ENCODE measurements at regions not wholly inside any gene's neighbourhood (a gene's known extent, or its start where the extent isn't known, plus 50 kb on each side); places are given as distances from the start of the nearest gene placed in this dataset.
A peak's percentile ranks its signal among the peaks of the same experiment; 100 is the strongest.

DNA sequence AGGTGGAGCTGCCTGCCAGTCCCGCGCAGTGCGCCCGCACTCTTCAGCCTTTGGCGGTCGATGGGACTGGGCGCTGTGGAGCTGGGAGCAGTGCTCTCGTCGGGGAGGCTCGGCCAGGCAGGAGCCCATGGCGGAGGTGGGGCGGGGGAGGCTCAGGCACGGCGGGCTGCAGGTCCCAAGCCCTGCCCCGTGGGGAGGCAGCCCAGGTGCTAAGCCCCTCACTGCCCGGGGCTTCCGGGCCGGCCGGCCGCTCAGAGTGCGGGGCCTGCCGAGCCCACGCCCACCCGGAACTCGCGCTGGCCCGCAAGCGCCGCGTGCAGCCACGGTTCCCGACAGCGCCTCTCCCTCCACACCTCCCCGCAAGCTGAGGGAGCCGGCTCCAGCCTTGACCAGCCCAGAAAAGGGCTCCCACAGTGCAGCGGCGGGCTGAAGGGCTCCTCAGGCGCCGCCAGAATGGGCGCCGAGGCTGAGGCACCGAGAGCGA lies 316.4 kb downstream of the RND3 start:
- H3K4me1 ChIP-seq (ENCODE audit: insufficient read depth, low read length) = peaks cover 28% of the 10 kb centered on the region
- no peak overlapping the region for H3K27ac ChIP-seq (ENCODE audit: low read depth, low read length)
- no peaks in the 10 kb centered on the region for H3K36me3 ChIP-seq (ENCODE audit: insufficient read depth, low read length)
- no peak overlapping the region for H3K4me3 ChIP-seq (ENCODE audit: low read depth in 1 of 2, low read length in 2 of 2)
- H3K9me3 ChIP-seq (ENCODE audit: low read length) = no peaks in the 10 kb centered on the region
- no peaks in the 10 kb centered on the region for H3K27me3 ChIP-seq (ENCODE audit: control insufficient read depth in 1 of 2, insufficient read depth in 2 of 2, low read length in 2 of 2)
- no peak overlapping the region for H3K9ac ChIP-seq (ENCODE audit: low read length)

DNA sequence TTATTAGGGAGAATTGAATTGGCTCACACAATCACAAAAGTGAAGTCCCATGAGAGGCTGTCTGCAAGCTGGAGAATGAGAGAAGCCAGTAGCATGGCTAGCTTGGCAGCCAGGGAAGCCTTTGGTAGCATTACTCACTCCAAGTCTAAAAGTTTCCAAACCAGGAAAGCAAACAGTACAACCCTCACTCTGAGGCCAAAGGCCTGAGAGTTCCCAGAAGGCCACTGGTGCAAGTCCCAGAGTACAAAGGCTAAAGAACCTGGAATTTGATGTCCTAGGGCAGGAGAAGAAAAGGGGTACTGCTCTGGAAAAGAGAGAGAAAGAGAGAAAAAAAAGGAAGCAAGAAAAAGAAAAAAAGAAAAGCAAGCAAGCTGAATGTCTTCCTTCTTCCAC lies 318.2 kb downstream of the RND3 start:
- Histone ChIP-seq H3K9ac (ENCODE audit: low read length) (no peak overlapping the region), H3K27ac (ENCODE audit: low read depth, low read length) (no peak overlapping the region), H3K9me3 (ENCODE audit: low read length) (no peaks in the 10 kb centered on the region), H3K36me3 (ENCODE audit: insufficient read depth, low read length) (no peaks in the 10 kb centered on the region), H3K4me3 (ENCODE audit: low read depth in 1 of 2, low read length in 2 of 2) (no peak overlapping the region), H3K4me1 (ENCODE audit: insufficient read depth, low read length) (peaks cover 39% of the 10 kb centered on the region), H3K27me3 (ENCODE audit: control insufficient read depth in 1 of 2, insufficient read depth in 2 of 2, low read length in 2 of 2) (no peaks in the 10 kb centered on the region)

DNA sequence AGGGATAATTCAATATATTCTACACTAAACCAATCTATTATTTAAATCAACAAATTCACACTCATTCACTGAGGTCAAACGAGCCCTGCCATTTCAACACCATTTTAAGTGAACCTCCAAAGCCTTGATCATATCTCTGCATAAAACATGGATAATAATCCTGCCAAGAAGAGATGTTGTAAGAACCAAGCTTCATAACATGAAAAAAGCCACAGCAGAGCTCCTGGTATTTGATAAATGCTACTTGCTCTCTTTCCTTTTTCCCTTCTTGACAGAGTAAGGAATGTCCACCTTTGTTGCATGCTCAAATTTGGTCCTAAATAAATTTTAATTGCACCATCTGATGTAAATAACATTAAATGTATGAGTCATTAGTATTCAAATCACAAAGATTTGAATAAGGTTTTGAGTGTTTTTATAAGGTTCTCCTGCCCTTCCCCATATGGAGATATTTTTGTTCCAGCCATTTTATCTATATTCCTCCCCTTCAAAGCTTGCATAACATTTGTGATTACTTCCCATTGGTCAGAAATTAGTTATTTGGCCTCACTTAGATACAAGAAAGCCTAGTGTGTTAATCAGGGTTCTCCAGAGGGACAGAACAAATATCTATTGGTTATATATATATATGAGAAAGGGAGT lies 318.8 kb downstream of the RND3 start:
- no peak overlapping the region for H3K9ac ChIP-seq (ENCODE audit: low read length)
- no peaks in the 10 kb centered on the region for H3K27me3 ChIP-seq (ENCODE audit: control insufficient read depth in 1 of 2, insufficient read depth in 2 of 2, low read length in 2 of 2)
- no peaks in the 10 kb centered on the region for H3K36me3 ChIP-seq (ENCODE audit: insufficient read depth, low read length)
- no peak overlapping the region for H3K4me3 ChIP-seq (ENCODE audit: low read depth in 1 of 2, low read length in 2 of 2)
- H3K4me1 ChIP-seq (ENCODE audit: insufficient read depth, low read length) = peaks cover 39% of the 10 kb centered on the region
- H3K9me3 ChIP-seq (ENCODE audit: low read length) = no peaks in the 10 kb centered on the region
- H3K27ac ChIP-seq (ENCODE audit: low read depth, low read length) = no peak overlapping the region

DNA sequence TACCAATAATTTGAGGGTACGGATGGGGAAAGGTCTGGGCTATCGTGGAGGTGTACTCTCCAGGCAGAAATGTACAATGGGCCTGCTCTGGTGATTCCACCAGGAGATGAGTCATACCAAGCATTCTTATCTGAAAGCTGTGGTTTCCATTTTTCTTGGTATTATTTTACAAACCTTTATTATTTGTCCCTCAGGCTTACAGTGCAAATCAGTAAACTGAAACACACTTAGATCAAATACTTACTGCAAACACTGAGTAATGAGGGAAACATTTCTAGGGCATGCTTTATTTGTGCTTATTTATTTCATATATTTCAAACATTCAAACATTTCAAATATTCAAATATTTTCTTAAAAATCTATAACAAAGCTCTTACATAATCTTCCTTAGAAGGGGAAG lies 319.8 kb downstream of the RND3 start:
- peaks cover 39% of the 10 kb centered on the region for H3K4me1 ChIP-seq (ENCODE audit: insufficient read depth, low read length)

DNA sequence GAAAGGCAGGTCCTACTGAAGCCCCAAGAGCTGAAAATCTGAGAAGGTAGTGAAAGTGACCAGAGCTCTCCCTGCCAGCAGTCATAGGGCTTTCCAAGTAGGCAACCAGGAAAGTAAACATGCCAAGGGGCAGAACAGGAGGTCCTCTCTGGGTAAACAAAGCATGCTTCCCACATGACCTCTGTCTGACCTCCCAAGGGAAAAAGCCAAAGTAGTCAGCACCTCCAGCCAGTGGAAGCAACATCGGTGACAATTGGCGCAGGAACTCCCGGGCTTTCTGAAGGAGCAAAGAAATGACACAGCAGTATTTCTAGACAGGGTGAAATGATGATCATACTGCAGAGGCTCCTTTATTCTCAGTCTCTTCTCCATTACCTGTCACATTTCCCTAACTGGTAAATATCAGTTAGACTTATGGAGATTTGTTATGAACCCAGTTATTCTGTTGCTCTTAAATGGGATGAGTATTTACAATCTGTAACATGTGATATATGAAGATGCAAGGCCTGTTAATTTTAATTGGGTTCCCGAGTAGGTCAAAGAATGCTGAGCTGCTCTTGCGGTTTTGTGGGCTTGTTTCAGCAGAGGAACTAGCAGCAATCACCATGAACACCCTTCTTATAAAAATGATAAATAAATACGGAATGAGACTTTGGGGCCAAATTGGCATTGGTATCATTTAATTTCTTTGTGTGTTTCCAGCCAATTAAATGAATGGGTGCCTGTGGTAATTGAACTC lies 321.0 kb downstream of the RND3 start:
- Histone ChIP-seq H3K27ac (ENCODE audit: low read depth, low read length) (peak overlapping the region; percentile 26), H3K36me3 (ENCODE audit: insufficient read depth, low read length) (no peaks in the 10 kb centered on the region), H3K4me1 (ENCODE audit: insufficient read depth, low read length) (peaks cover 39% of the 10 kb centered on the region), H3K27me3 (ENCODE audit: control insufficient read depth in 1 of 2, insufficient read depth in 2 of 2, low read length in 2 of 2) (no peaks in the 10 kb centered on the region), H3K4me3 (ENCODE audit: low read depth in 1 of 2, low read length in 2 of 2) (no peak overlapping the region), H3K9ac (ENCODE audit: low read length) (no peak overlapping the region), H3K9me3 (ENCODE audit: low read length) (no peaks in the 10 kb centered on the region)

More for the DNA sequence above, 319.8 kb downstream of the RND3 start:
- Histone ChIP-seq H3K27me3 (ENCODE audit: control insufficient read depth in 1 of 2, insufficient read depth in 2 of 2, low read length in 2 of 2) (no peaks in the 10 kb centered on the region), H3K27ac (ENCODE audit: low read depth, low read length) (no peak overlapping the region), H3K4me3 (ENCODE audit: low read depth in 1 of 2, low read length in 2 of 2) (no peak overlapping the region), H3K9me3 (ENCODE audit: low read length) (no peaks in the 10 kb centered on the region), H3K9ac (ENCODE audit: low read length) (no peak overlapping the region), H3K36me3 (ENCODE audit: insufficient read depth, low read length) (no peaks in the 10 kb centered on the region)

DNA sequence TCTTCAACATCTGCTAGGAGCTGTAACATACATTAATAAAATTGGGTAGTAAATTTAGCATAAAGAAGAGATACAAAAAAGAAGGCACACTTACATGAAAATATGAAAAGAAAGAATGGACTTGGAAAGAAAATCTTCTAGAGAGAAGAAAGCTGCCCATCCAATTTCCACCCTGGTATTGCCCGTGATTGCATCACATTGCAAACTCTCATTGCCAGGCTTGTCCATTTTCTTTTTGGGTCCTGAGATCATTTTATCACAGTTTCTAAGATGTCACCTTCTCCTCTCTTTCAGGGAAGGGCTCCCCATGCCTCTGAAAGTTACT lies 321.5 kb downstream of the RND3 start:
- peaks cover 39% of the 10 kb centered on the region for H3K4me1 ChIP-seq (ENCODE audit: insufficient read depth, low read length)
- no peak overlapping the region for H3K9ac ChIP-seq (ENCODE audit: low read length)
- peak overlapping the region; percentile 26 for H3K27ac ChIP-seq (ENCODE audit: low read depth, low read length)
- H3K9me3 ChIP-seq (ENCODE audit: low read length) = no peaks in the 10 kb centered on the region
- H3K27me3 ChIP-seq (ENCODE audit: control insufficient read depth in 1 of 2, insufficient read depth in 2 of 2, low read length in 2 of 2) = no peaks in the 10 kb centered on the region
- H3K4me3 ChIP-seq (ENCODE audit: low read depth in 1 of 2, low read length in 2 of 2) = no peak overlapping the region
- H3K36me3 ChIP-seq (ENCODE audit: insufficient read depth, low read length) = no peaks in the 10 kb centered on the region

DNA sequence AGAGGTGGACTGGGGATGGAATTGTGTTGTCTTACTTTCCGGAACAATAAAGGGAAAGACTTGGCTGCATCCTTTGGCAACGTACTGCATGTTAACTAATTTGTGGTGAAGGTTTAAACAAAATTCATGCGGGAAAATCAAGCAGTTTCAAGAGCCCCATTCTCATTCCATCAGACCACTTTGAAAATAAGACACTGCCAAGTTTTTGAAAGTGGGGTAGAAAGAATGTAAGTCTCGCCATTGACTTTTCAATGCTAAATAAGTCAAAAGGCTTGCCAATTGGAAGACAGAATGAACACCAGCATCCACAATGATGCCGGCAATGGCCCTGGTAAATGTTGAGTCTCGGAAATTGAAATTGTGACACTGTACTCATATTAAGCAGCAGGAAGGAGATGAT lies 322.0 kb downstream of the RND3 start:
- Histone ChIP-seq H3K27ac (ENCODE audit: low read depth, low read length) (no peak overlapping the region), H3K4me1 (ENCODE audit: insufficient read depth, low read length) (peaks cover 39% of the 10 kb centered on the region)

DNA sequence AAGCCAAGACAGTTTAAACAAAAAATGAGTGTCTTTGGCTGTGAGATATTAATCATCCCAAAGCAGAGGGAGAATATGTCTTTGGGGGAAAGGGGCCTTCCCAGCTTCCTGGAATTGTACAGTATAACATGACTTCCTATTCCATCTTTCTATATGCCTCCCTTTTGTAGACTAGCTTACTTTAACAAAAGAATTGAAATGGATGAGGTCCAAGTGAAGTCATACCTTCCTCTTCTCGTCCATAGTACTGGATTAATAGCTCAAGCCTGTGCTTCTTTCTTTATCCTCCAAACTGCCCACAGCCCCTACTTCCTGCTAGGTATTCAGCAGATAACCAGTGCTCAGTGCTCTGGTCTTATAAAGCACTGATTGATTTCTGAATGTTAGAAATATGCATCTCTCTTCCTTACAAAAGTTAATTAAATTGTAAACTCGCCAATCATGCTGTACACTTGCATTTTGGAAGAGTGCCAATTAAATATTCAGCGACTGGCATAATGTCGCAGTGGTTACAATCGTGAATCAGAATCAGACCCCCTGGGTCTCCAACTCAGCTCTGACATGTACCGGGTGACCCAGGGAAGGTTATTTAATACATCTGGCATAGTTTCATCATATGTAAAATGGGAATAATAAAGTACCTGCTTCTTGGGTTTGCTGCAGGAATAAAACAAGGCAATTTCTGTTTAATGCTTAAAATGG lies 325.1 kb downstream of the RND3 start:
- Histone ChIP-seq H3K27me3 (ENCODE audit: control insufficient read depth in 1 of 2, insufficient read depth in 2 of 2, low read length in 2 of 2) (no peaks in the 10 kb centered on the region), H3K4me1 (ENCODE audit: insufficient read depth, low read length) (peaks cover 18% of the 10 kb centered on the region), H3K4me3 (ENCODE audit: low read depth in 1 of 2, low read length in 2 of 2) (no peak overlapping the region), H3K9me3 (ENCODE audit: low read length) (no peaks in the 10 kb centered on the region), H3K9ac (ENCODE audit: low read length) (no peak overlapping the region), H3K27ac (ENCODE audit: low read depth, low read length) (no peak overlapping the region), H3K36me3 (ENCODE audit: insufficient read depth, low read length) (no peaks in the 10 kb centered on the region)

More for the DNA sequence above, 322.0 kb downstream of the RND3 start:
- H3K4me3 ChIP-seq (ENCODE audit: low read depth in 1 of 2, low read length in 2 of 2) = no peak overlapping the region
- no peak overlapping the region for H3K9ac ChIP-seq (ENCODE audit: low read length)
- no peaks in the 10 kb centered on the region for H3K27me3 ChIP-seq (ENCODE audit: control insufficient read depth in 1 of 2, insufficient read depth in 2 of 2, low read length in 2 of 2)
- no peaks in the 10 kb centered on the region for H3K9me3 ChIP-seq (ENCODE audit: low read length)
- no peaks in the 10 kb centered on the region for H3K36me3 ChIP-seq (ENCODE audit: insufficient read depth, low read length)

DNA sequence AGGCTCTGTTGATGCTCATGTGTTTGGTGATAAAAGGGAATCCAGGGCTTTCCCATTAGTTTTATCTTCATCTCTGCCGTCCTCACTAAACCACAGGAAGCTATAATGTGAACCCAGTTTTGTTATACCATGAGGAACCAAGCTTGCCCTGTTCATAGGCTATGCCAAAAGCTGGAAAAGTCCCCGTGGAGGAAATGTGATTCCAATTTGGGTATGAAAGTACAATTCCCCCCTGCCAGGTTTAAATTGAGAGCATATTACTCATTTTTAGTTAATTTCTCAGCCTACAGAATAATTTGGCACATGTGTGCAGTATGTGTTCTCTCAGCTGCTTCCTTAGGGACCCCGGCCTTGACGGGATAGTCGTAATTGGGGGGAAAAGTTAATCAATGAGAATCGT lies 327.4 kb downstream of the RND3 start:
- H3K27me3 ChIP-seq (ENCODE audit: control insufficient read depth in 1 of 2, insufficient read depth in 2 of 2, low read length in 2 of 2) = no peaks in the 10 kb centered on the region
- no peak overlapping the region for H3K9ac ChIP-seq (ENCODE audit: low read length)
- H3K36me3 ChIP-seq (ENCODE audit: insufficient read depth, low read length) = no peaks in the 10 kb centered on the region
- no peaks in the 10 kb centered on the region for H3K4me1 ChIP-seq (ENCODE audit: insufficient read depth, low read length)
- H3K9me3 ChIP-seq (ENCODE audit: low read length) = no peaks in the 10 kb centered on the region
- no peak overlapping the region for H3K27ac ChIP-seq (ENCODE audit: low read depth, low read length)
- H3K4me3 ChIP-seq (ENCODE audit: low read depth in 1 of 2, low read length in 2 of 2) = no peak overlapping the region

DNA sequence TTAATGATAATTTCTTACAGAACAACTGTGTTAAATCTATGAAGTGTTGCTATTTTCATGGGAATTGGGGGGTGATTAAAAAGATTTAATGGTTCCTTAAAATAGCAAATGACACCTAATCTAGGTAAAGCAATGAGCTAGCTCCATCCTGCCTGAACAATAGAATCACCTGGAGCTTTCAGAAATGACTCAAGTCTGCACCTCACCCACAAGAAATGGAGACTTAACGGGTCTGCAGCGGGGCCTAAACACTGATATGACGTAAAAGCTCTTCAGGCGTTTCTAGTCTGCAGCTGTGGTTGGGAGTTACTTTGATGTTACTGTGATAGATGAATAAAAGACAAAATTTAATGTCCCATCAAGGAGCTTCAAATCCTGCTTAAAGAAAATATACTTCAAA lies 328.2 kb downstream of the RND3 start:
- H3K4me1 ChIP-seq (ENCODE audit: insufficient read depth, low read length) = no peaks in the 10 kb centered on the region
- H3K9me3 ChIP-seq (ENCODE audit: low read length) = no peaks in the 10 kb centered on the region
- H3K27me3 ChIP-seq (ENCODE audit: control insufficient read depth in 1 of 2, insufficient read depth in 2 of 2, low read length in 2 of 2) = no peaks in the 10 kb centered on the region
- no peak overlapping the region for H3K4me3 ChIP-seq (ENCODE audit: low read depth in 1 of 2, low read length in 2 of 2)
- H3K27ac ChIP-seq (ENCODE audit: low read depth, low read length) = no peak overlapping the region
- H3K36me3 ChIP-seq (ENCODE audit: insufficient read depth, low read length) = no peaks in the 10 kb centered on the region
- no peak overlapping the region for H3K9ac ChIP-seq (ENCODE audit: low read length)

DNA sequence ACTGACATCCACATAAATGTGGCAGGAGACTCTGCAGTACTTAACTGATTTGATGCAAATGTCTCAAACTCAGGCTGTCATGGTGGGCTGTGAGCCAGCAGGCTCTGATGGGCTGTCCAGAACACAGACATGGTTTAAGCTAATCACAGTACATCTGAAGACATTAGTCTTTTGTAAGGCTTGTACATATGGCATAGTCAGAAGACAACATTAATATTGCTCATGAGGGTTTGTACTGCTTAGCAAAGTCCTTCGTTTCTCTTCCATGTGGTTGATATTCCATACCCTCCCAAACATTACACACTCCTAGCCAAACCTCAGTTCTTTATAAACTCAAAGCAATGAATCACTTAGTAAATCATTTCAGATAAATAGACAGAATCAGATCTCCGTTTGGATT lies 330.6 kb downstream of the RND3 start:
- Histone ChIP-seq H3K9ac (ENCODE audit: low read length) (no peak overlapping the region), H3K36me3 (ENCODE audit: insufficient read depth, low read length) (no peaks in the 10 kb centered on the region), H3K4me3 (ENCODE audit: low read depth in 1 of 2, low read length in 2 of 2) (no peak overlapping the region), H3K27me3 (ENCODE audit: control insufficient read depth in 1 of 2, insufficient read depth in 2 of 2, low read length in 2 of 2) (no peaks in the 10 kb centered on the region), H3K27ac (ENCODE audit: low read depth, low read length) (no peak overlapping the region), H3K4me1 (ENCODE audit: insufficient read depth, low read length) (no peaks in the 10 kb centered on the region), H3K9me3 (ENCODE audit: low read length) (no peaks in the 10 kb centered on the region)
